Kidney epithelial cell (primary cell): ENCODE measurements at regions not wholly inside any gene's neighbourhood (a gene's known extent, or its start where the extent isn't known, plus 50 kb on each side); places are given as distances from the start of the nearest gene placed in this dataset.

Source experiments
- DNase-seq: peaks from one replicate; pipeline ENCODE4 v3.0.0-alpha.2; 2010; ENCODE audit warnings: low read depth
- H3K27me3 ChIP-seq: 2 replicates; pipeline ENCODE4 v1.6.0; 2011; ENCODE audit warnings: low read length; ENCODE audit not compliant: control insufficient read depth, insufficient read depth
- H3K36me3 ChIP-seq: 2 replicates; pipeline ENCODE4 v1.5.1; 2011; ENCODE audit warnings: low read length; ENCODE audit not compliant: control insufficient read depth, insufficient read depth
- H3K4me3 ChIP-seq: 2 replicates; pipeline ENCODE4 v1.5.1; 2011; ENCODE audit warnings: low read depth, mild to moderate bottlenecking, control low read depth, low read length
- TF ChIP-seq, protein P1 (sequence below): IDR thresholded peaks from 2 replicates; pipeline ENCODE4 v1.5.1; 2011; ENCODE audit warnings: mild to moderate bottlenecking, moderate library complexity, low read length, control low read depth, inconsistent platforms; ENCODE audit not compliant: insufficient read depth, poor library complexity, severe bottlenecking

DNA sequence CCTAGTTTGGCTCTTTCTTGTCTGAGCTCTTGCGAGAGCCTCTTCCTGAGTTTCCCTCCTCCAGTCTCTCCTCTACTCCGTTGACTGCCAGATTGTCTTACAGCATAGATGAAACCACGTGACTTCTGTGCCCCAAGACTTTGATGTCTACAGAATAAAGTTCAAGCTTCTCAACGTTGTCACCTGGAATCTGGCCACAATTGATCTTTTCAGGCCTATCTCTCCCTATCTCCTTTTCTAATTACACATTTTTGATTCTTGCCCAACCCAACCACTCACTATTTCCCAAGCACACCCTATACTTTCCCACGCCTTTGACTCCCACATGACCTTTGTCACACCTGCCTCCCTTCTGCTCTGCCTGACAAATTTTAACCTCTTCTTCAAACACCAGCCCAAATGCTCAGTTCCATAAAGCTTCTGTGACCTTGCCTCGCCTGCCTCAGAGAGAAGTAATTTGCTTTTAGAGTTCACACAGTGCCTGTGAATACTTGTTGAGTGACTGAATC, 52.4 kb upstream of the PMFBP1 start:
- no peaks in the 10 kb centered on the region for H3K36me3 ChIP-seq
- H3K4me3 ChIP-seq: no peak overlapping the region
- H3K27me3 ChIP-seq: peaks cover 3% of the 10 kb centered on the region
- TF ChIP-seq, protein P1, sequence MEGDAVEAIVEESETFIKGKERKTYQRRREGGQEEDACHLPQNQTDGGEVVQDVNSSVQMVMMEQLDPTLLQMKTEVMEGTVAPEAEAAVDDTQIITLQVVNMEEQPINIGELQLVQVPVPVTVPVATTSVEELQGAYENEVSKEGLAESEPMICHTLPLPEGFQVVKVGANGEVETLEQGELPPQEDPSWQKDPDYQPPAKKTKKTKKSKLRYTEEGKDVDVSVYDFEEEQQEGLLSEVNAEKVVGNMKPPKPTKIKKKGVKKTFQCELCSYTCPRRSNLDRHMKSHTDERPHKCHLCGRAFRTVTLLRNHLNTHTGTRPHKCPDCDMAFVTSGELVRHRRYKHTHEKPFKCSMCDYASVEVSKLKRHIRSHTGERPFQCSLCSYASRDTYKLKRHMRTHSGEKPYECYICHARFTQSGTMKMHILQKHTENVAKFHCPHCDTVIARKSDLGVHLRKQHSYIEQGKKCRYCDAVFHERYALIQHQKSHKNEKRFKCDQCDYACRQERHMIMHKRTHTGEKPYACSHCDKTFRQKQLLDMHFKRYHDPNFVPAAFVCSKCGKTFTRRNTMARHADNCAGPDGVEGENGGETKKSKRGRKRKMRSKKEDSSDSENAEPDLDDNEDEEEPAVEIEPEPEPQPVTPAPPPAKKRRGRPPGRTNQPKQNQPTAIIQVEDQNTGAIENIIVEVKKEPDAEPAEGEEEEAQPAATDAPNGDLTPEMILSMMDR: no peak
- DNase-seq: no peak

DNA sequence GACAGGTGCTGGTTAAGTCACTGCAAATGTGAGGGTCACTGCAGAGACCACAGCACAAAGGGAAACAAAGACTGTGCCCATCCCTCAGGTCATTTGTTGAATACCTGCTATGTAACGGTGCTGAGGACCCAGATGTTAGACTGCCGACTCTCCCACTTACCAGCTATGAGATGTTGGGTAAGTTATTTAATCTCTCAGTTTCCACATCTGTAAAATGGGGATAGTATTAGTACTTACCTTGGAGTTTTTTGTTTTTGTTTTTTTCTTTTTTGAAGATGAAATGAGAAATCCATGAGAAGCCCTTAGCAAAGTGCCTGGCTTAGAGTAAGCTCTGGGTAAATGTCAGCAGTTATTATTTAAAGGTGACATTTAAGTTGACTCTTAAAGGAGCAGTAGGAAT, 50.5 kb upstream of the PMFBP1 start:
- TF ChIP-seq, protein P1: no peak
- no peak for DNase-seq

More for the DNA sequence above, 50.5 kb upstream of the PMFBP1 start:
- no peak overlapping the region for H3K4me3 ChIP-seq
- H3K36me3 ChIP-seq: no peaks in the 10 kb centered on the region
- H3K27me3 ChIP-seq: peaks cover 3% of the 10 kb centered on the region
